Smooth muscle cell (in vitro differentiated cells): ENCODE measurements at regions not wholly inside any gene's neighbourhood (a gene's known extent, or its start where the extent isn't known, plus 50 kb on each side); places are given as distances from the start of the nearest gene placed in this dataset.

Experiments used
- DNase-seq: peaks from one replicate; lab custom pipeline; 2025; ENCODE audit not compliant: unreplicated experiment; lab: John Stamatoyannopoulos, UW
- H2AFZ ChIP-seq: fragments of 200-600 bp; sonication (generic); 2 replicates; pipeline ENCODE4 v1.6.0; 2016; ENCODE audit warnings: antibody characterized with exemption, low read depth, mild to moderate bottlenecking
- H3F3A ChIP-seq: fragments of 200-600 bp; sonication (generic); 2 replicates; pipeline ENCODE4 v1.6.0; 2017; ENCODE audit warnings: antibody characterized with exemption, low read depth
- H3K27ac ChIP-seq: fragments of 200-600 bp; sonication (generic); 2 replicates; pipeline ENCODE4 v1.5.1; 2016; ENCODE audit warnings: low read depth, mild to moderate bottlenecking
- H3K27me3 ChIP-seq: fragments of 200-600 bp; sonication (generic); 2 replicates; pipeline ENCODE4 v1.6.1; 2016; ENCODE audit warnings: low read depth, mild to moderate bottlenecking
- H3K36me3 ChIP-seq: fragments of 200-600 bp; sonication (generic); 2 replicates; pipeline ENCODE4 v1.5.1; 2016; ENCODE audit warnings: low read depth
- H3K4me1 ChIP-seq: fragments of 200-600 bp; sonication (generic); 2 replicates; pipeline ENCODE4 v1.5.1; 2016; ENCODE audit warnings: low read depth
- H3K4me2 ChIP-seq: fragments of 200-600 bp; sonication (generic); 2 replicates; pipeline ENCODE4 v1.6.0; 2016; ENCODE audit warnings: mild to moderate bottlenecking
- H3K4me3 ChIP-seq: fragments of 200-600 bp; sonication (generic); 2 replicates; pipeline ENCODE4 v1.5.1; 2016; ENCODE audit warnings: mild to moderate bottlenecking
- H3K79me2 ChIP-seq: fragments of 200-600 bp; sonication (generic); 2 replicates; pipeline ENCODE4 v1.6.0; 2016; ENCODE audit warnings: low read depth, mild to moderate bottlenecking
- H3K9ac ChIP-seq: fragments of 200-600 bp; sonication (generic); 2 replicates; pipeline ENCODE4 v1.6.0; 2016; ENCODE audit warnings: low read depth
- H3K9me3 ChIP-seq: fragments of 200-600 bp; sonication (generic); replicated peaks from 2 replicates; pipeline ENCODE4 v1.5.1; 2016; ENCODE audit warnings: low read depth
- H4K20me1 ChIP-seq: fragments of 200-600 bp; sonication (generic); 2 replicates; pipeline ENCODE4 v1.6.0; 2016; ENCODE audit warnings: low read depth
- WGBS: methylation state at CpG from one replicate; pipeline ENCODE4 v1.1.7; 2016; ENCODE audit warnings: low lambda C conversion rate; 5-methylcytosine and 5-hydroxymethylcytosine counted together
- TF ChIP-seq, protein P1 (sequence below): fragments of 200-600 bp; sonication (generic); IDR thresholded peaks from 2 replicates; pipeline ENCODE4 v1.5.1; 2017; ENCODE audit warnings: borderline replicate concordance, mild to moderate bottlenecking, antibody characterized with exemption; ENCODE audit not compliant: insufficient read depth, poor library complexity, severe bottlenecking

DNA sequence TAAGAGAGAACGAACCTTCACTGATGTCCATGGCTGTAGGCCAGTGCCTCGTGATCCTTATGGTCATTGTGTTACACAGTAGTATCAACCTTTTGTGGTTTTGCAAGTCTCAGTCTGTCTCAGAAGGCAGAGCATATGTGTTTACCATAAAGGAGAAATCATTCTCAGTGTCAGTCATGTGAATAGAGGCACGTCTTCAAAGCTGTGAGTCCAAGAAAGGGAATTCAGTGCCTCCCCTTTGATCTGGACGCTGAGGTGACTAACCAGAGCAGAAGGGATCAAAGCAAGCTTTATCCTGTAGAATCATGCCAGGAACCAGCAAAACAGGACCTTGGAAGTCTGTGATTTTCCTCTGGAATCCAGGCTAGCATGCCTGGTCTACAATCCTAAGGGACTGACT is 433.9 kb downstream of the DNAH5 start:
- no peaks in the 10 kb centered on the region for H3K9me3 ChIP-seq
- 22% methylated on average over 4 of the region's 4 CpGs for WGBS
- H3K4me1 ChIP-seq: peaks cover 8% of the 10 kb centered on the region
- H2AFZ ChIP-seq: no peak overlapping the region
- H3K27me3 ChIP-seq: peaks cover 18% of the 10 kb centered on the region
- H3F3A ChIP-seq: peaks cover 3% of the 10 kb centered on the region
- no peak overlapping the region for H3K4me3 ChIP-seq
- no peaks in the 10 kb centered on the region for H3K36me3 ChIP-seq
- TF ChIP-seq, protein P1, sequence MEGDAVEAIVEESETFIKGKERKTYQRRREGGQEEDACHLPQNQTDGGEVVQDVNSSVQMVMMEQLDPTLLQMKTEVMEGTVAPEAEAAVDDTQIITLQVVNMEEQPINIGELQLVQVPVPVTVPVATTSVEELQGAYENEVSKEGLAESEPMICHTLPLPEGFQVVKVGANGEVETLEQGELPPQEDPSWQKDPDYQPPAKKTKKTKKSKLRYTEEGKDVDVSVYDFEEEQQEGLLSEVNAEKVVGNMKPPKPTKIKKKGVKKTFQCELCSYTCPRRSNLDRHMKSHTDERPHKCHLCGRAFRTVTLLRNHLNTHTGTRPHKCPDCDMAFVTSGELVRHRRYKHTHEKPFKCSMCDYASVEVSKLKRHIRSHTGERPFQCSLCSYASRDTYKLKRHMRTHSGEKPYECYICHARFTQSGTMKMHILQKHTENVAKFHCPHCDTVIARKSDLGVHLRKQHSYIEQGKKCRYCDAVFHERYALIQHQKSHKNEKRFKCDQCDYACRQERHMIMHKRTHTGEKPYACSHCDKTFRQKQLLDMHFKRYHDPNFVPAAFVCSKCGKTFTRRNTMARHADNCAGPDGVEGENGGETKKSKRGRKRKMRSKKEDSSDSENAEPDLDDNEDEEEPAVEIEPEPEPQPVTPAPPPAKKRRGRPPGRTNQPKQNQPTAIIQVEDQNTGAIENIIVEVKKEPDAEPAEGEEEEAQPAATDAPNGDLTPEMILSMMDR: no peak
- DNase-seq: no peak
- peak overlapping the region; percentile 70 for H3K4me2 ChIP-seq
- H3K9ac ChIP-seq: no peak overlapping the region
- no peaks in the 10 kb centered on the region for H3K79me2 ChIP-seq
- no peaks in the 10 kb centered on the region for H4K20me1 ChIP-seq
- peak overlapping the region; percentile 54 for H3K27ac ChIP-seq

DNA sequence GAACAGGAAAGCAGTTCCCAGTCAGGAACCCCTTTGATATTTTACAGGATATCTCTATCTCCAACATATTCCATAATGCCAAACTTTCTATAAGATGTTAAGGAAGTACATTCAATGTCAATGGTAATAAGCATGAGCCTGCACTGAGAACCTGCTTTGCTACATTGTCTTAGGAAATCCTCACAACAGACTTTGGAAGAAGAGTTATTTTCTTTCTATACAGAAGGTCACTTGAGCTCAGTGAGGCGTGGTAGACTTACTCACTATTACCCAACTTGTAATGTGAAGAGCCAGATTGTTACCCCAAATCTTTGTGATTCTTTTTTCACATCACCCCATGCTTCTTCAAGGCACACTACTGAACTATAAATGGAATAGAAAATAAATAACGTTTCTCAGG is 435.9 kb downstream of the DNAH5 start:
- no peaks in the 10 kb centered on the region for H3K79me2 ChIP-seq
- no peaks in the 10 kb centered on the region for H3K36me3 ChIP-seq
- H4K20me1 ChIP-seq: no peaks in the 10 kb centered on the region
- TF ChIP-seq, protein P1: no peak
- 90% methylated on average over 2 of the region's 2 CpGs for WGBS
- H3K4me3 ChIP-seq: no peak overlapping the region
- H3F3A ChIP-seq: peaks cover 3% of the 10 kb centered on the region
- no peak overlapping the region for H3K4me2 ChIP-seq
- DNase-seq: no peak
- peaks cover 16% of the 10 kb centered on the region for H3K27me3 ChIP-seq
- no peak overlapping the region for H3K9ac ChIP-seq
- peaks cover 8% of the 10 kb centered on the region for H3K4me1 ChIP-seq
- no peak overlapping the region for H2AFZ ChIP-seq
- no peaks in the 10 kb centered on the region for H3K9me3 ChIP-seq
- H3K27ac ChIP-seq: no peak overlapping the region

DNA sequence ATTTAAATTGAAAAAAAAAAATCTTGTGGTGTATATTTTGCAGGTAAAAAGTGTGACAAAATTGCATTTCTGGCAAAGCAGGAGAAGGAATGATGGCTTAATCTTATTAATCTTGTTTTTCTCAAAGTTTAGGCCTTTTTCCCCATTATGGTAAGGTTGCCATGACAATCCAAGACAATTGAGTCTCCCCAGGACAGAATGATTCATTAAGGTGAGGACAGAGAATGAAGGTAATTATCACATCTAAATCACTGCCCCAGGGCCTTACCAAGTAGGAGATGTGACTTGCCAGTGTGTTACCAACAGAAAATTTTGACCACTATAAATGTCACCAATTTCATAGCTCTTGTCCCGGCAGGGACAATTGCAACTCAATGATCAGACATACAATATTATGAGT is 439.2 kb downstream of the DNAH5 start:
- Histone ChIP-seq H2AFZ (no peak overlapping the region), H3K27me3 (peaks cover 16% of the 10 kb centered on the region), H3K27ac (no peak overlapping the region), H3F3A (peaks cover 15% of the 10 kb centered on the region), H3K4me2 (no peak overlapping the region), H3K9me3 (no peaks in the 10 kb centered on the region), H3K9ac (no peak overlapping the region), H3K36me3 (no peaks in the 10 kb centered on the region), H3K79me2 (no peaks in the 10 kb centered on the region), H3K4me3 (no peak overlapping the region), H3K4me1 (peaks cover 8% of the 10 kb centered on the region), H4K20me1 (no peaks in the 10 kb centered on the region)
- no peak for DNase-seq
- TF ChIP-seq, protein P1: no peak
- WGBS: 48% methylated on average over 1 of the region's 1 CpG

DNA sequence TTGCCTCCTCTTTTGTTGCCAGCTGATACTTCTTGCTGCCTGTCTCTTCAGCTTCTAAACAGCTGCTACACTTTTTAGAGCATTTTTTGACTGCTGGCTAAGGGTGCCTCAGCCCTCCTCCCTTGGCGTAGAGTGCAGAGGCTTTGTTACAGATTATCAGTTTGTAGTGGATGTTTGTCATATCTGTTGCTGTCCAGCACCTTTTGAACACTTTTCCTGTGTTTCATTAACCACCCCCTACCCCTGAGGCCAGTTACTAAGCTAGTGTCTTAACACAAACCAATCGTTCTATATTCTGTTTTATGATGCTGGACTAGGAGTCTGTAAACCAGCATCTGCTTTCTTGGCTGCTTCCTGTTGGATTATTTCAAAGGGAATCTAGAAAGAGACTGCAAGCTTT is 441.5 kb downstream of the DNAH5 start:
- DNase-seq: no peak
- Histone ChIP-seq H3K9ac (no peak overlapping the region), H3K27ac (no peak overlapping the region), H3K9me3 (no peaks in the 10 kb centered on the region), H3F3A (peaks cover 15% of the 10 kb centered on the region), H3K79me2 (no peaks in the 10 kb centered on the region), H3K36me3 (no peaks in the 10 kb centered on the region), H3K27me3 (peaks cover under 1% of the 10 kb centered on the region), H3K4me2 (no peak overlapping the region), H3K4me1 (peaks cover 8% of the 10 kb centered on the region), H4K20me1 (no peaks in the 10 kb centered on the region), H2AFZ (no peak overlapping the region), H3K4me3 (no peak overlapping the region)
- TF ChIP-seq, protein P1: no peak
- 7% methylated on average over 2 of the region's 2 CpGs for WGBS
